HCT116 (cell line): ENCODE measurements at regions not wholly inside any gene's neighbourhood (a gene's known extent, or its start where the extent isn't known, plus 50 kb on each side); places are given as distances from the start of the nearest gene placed in this dataset.

Source experiments
- CEBPB ChIP-seq: IDR thresholded peaks from 2 replicates; pipeline ENCODE4 v1.6.1; 2012; ENCODE audit warnings: low read depth
- CTCF ChIP-seq, 3 experiments: fragments of 200-600 bp in 1 of 3; sonication (generic) in 1 of 3; IDR thresholded peaks in 2 of 3; conservative IDR thresholded peaks in 1 of 3; 2 replicates each; pipeline ENCODE4 v1.5.1; 2012 to 2017; ENCODE audit warnings: low read depth in 2 of 3, low read length in 2 of 3, antibody characterized with exemption in 1 of 3, borderline replicate concordance in 1 of 3, control low read depth in 1 of 3, mild to moderate bottlenecking in 1 of 3, mixed read lengths in 1 of 3, mixed run types in 1 of 3, moderate library complexity in 1 of 3; ENCODE audit not compliant: insufficient read depth in 1 of 3
- EZH2 ChIP-seq: fragments of 200-600 bp; sonication (generic); IDR thresholded peaks from 2 replicates; pipeline ENCODE4 v1.6.1; 2017; ENCODE audit warnings: antibody characterized with exemption, mixed run types
- JUND ChIP-seq: IDR thresholded peaks from 2 replicates; pipeline ENCODE4 v1.6.1; 2012
- POLR2A ChIP-seq: IDR thresholded peaks from 2 replicates; pipeline ENCODE4 v1.7.0; 2011; ENCODE audit warnings: borderline replicate concordance; ENCODE audit not compliant: insufficient read depth, insufficient read length; ENCODE audit errors: extremely low read depth
- POLR2AphosphoS5 ChIP-seq: IDR thresholded peaks from 2 replicates; pipeline ENCODE4 v1.6.1; 2011; ENCODE audit warnings: mild to moderate bottlenecking, low read depth, low read length, moderate library complexity
- SIN3A ChIP-seq: IDR thresholded peaks from 2 replicates; pipeline ENCODE4 v1.6.1; 2012; ENCODE audit warnings: low read depth
- TCF7L2 ChIP-seq: IDR thresholded peaks from 2 replicates; pipeline ENCODE4 v1.7.0; 2011; ENCODE audit warnings: borderline replicate concordance, inconsistent platforms; ENCODE audit not compliant: insufficient read depth, insufficient read length; ENCODE audit errors: extremely low read depth
- ZFX ChIP-seq: fragments of 450-650 bp; IDR thresholded peaks from 2 replicates; pipeline ENCODE4 v1.6.1; 2017
- ZNF274 ChIP-seq: fragments of 200-500 bp; sonication (Bioruptor generic); IDR thresholded peaks from 2 replicates; pipeline ENCODE4 v1.6.1; 2014; ENCODE audit warnings: mild to moderate bottlenecking, low read depth, low read length, inconsistent platforms
- TF ChIP-seq, protein P1 (sequence below): IDR thresholded peaks from 2 replicates; pipeline ENCODE4 v1.6.1; 2012
- TF ChIP-seq, protein P2 (sequence below): IDR thresholded peaks from 2 replicates; pipeline ENCODE4 v1.6.1; 2011; ENCODE audit warnings: mild to moderate bottlenecking, low read length, moderate library complexity; ENCODE audit not compliant: insufficient replicate concordance; ENCODE audit errors: extremely low read depth

GRCh38 chr6:51489133-51489532 lies 598.3 kb downstream of the PKHD1 start:
- TF ChIP-seq CTCF (IDR thresholded peaks at IDR 0.05 in 2 of 3, conservative IDR thresholded peaks at IDR 0.05 in 1 of 3; ENCODE audit: borderline replicate concordance in 1 of 3, insufficient read depth in 1 of 3, low read depth in 2 of 3, low read length in 2 of 3) = no peak
- TF ChIP-seq, protein P1, sequence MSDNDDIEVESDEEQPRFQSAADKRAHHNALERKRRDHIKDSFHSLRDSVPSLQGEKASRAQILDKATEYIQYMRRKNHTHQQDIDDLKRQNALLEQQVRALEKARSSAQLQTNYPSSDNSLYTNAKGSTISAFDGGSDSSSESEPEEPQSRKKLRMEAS = no peak
- no peak for TF ChIP-seq SIN3A
- TF ChIP-seq POLR2AphosphoS5 = no peak
- no peak for TF ChIP-seq EZH2
- no peak for TF ChIP-seq TCF7L2
- no peak for TF ChIP-seq POLR2A
- no peak for TF ChIP-seq ZNF274
- no peak for TF ChIP-seq CEBPB
- no peak for TF ChIP-seq JUND
- TF ChIP-seq, protein P2, sequence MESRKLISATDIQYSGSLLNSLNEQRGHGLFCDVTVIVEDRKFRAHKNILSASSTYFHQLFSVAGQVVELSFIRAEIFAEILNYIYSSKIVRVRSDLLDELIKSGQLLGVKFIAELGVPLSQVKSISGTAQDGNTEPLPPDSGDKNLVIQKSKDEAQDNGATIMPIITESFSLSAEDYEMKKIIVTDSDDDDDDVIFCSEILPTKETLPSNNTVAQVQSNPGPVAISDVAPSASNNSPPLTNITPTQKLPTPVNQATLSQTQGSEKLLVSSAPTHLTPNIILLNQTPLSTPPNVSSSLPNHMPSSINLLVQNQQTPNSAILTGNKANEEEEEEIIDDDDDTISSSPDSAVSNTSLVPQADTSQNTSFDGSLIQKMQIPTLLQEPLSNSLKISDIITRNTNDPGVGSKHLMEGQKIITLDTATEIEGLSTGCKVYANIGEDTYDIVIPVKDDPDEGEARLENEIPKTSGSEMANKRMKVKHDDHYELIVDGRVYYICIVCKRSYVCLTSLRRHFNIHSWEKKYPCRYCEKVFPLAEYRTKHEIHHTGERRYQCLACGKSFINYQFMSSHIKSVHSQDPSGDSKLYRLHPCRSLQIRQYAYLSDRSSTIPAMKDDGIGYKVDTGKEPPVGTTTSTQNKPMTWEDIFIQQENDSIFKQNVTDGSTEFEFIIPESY = no peak
- TF ChIP-seq ZFX = no peak
